IMR-90 (cell line): ENCODE measurements at regions not wholly inside any gene's neighbourhood (a gene's known extent, or its start where the extent isn't known, plus 50 kb on each side); places are given as distances from the start of the nearest gene placed in this dataset.

ENCODE experiments used
- CTCF ChIP-seq: conservative IDR thresholded peaks from 2 replicates; pipeline ENCODE4 v1.5.1; 2012; ENCODE audit warnings: mild to moderate bottlenecking, low read depth, low read length, improper control_type of control experiment
- RAD21 ChIP-seq: IDR thresholded peaks from 2 replicates; pipeline ENCODE4 v1.6.1; 2012; ENCODE audit warnings: low read length, improper control_type of control experiment
- USF2 ChIP-seq: fragments of 150-350 bp; IDR thresholded peaks from 2 replicates; pipeline ENCODE4 v1.6.1; 2017; ENCODE audit warnings: mild to moderate bottlenecking, antibody characterized with exemption, low read length, low read depth

- no peak for TF ChIP-seq CTCF
- TF ChIP-seq RAD21: no peak
- TF ChIP-seq USF2: no peak
Measured at GRCh38 chr5:58317808-58318207, 142.1 kb downstream of the PLK2 start.
